ENCODE measurements at regions not wholly inside any gene's neighbourhood (a gene's known extent, or its start where the extent isn't known, plus 50 kb on each side); places are given as distances from the start of the nearest gene placed in this dataset.

GRCh38 chr10:65130162-65130758 lies 1609.1 kb downstream of the REEP3 start:
- TF ChIP-seq CTCF (IDR thresholded peaks at IDR 0.05) = no peak
- TF ChIP-seq POLR2A (IDR thresholded peaks at IDR 0.05) = no peak
- no peak for TF ChIP-seq POLR2AphosphoS5 (IDR thresholded peaks at IDR 0.05)
